NCI-H1092 (cell line): ENCODE measurements at regions not wholly inside any gene's neighbourhood (a gene's known extent, or its start where the extent isn't known, plus 50 kb on each side); places are given as distances from the start of the nearest gene placed in this dataset.
A peak's percentile ranks its signal among the peaks of the same experiment; 100 is the strongest.
"Not testable (repeated sequence)": the region's sequence is repeated elsewhere in the genome, so short reads cannot be mapped to it uniquely, and the experiment has no call there.

Source experiments
- DNase-seq: peaks from one replicate; lab custom pipeline; 2025; lab: John Stamatoyannopoulos, UW

GRCh38 chr15:95742836-95743235, 587.7 kb upstream of the NR2F2 start:
- no peak for DNase-seq

DNA sequence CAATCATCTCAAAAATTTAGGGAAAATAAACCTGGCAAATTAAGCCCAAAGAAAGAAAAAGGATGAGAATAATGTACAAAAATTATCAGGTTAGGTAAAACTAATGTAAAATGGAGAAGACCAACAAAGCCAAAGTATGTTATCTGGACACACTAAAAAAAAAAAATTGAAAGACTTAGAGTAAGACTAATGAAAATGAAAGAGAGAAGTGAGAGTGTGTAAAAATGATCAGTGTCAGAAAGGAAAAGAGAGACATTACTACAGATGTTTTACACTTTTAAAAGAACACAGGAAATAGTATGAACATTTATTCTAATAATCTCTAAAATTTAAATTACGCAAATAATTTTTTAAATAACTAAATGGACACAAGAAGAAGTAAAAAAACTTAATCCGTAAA, 573.3 kb upstream of the NR2F2 start:
- no peak for DNase-seq

- no peak for DNase-seq
Measured at GRCh38 chr15:95758451-95758850, 572.0 kb upstream of the NR2F2 start.

DNA sequence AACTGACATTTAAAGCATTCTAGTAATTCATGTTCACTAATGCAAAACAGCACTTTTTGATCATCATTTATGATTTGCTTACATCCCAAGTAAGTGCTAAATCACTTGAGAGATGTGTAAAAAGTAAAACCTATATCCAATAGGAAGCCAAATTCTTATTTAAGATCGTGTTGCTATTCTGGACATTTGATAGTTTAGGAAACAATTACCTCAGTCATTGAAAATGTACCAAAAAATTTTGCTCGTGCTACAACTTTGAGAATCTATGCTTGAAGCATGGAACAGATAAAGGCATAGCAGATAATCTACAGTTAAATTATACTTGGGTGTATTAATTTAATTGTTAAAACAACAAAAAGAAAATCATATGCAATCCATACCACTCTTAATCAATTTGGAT, 571.6 kb upstream of the NR2F2 start:
- no peak for DNase-seq

- DNase-seq: no peak
Measured at GRCh38 chr15:95760508-95760907, 570.0 kb upstream of the NR2F2 start.

GRCh38 chr15:95761501-95762165, 568.9 kb upstream of the NR2F2 start:
- no peak for DNase-seq

GRCh38 chr15:95763426-95763825, 567.1 kb upstream of the NR2F2 start:
- no peak for DNase-seq

DNA sequence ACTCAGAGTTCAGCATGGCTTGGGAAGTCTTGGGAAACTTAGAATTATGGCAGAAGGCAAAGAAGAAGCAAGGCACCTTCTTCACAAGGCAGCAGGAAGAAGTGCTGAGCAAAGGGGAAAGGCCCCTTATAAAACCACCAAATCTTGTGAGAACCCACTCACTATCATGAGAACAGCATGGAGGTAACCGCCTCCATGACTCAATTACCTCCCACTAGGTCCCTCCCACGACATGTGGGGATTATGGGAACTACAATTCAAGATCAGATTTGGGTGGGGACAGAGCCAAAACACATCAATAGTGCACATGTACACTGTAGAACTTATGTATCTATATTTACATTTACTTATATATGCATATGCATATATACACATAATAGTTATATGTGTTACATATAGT, 565.3 kb upstream of the NR2F2 start:
- DNase-seq: no peak

DNA sequence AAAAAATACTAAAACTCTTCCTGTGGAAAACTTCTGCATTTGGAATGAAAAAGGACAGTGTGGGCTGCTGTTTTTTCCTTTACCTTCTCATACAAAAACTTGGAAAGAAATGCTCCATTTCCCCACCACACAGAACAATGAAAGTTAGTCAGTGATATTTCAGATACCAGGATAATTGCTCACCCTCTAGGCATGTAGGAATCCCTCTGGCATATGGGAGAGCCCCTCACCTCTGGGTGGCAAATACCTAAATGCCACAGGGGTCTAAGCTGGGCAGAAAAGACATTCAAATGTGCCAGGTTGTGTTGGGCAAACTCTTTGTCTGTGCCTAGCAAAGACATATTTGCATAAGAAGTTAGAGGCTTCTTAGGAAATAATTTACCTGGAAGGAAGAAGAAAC, 560.3 kb upstream of the NR2F2 start:
- no peak for DNase-seq

DNA sequence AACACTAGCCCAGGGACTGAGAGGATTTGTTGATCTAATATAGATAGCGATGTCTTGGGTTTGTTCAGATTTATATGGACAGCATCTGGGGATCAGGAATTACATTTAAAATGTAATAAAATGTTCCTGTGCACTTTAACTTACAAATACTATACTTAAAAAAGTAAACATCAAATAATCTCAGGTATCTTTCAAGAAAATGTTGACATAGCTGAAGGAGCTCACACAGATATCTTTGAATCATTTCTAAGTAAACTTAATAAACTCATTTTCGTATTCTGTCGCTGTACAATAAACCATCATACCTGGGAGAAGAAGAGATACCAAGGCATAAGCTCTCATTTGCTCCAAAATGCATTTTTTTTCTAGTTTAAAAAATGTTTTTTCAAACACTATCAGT, 557.5 kb upstream of the NR2F2 start:
- no peak for DNase-seq

DNA sequence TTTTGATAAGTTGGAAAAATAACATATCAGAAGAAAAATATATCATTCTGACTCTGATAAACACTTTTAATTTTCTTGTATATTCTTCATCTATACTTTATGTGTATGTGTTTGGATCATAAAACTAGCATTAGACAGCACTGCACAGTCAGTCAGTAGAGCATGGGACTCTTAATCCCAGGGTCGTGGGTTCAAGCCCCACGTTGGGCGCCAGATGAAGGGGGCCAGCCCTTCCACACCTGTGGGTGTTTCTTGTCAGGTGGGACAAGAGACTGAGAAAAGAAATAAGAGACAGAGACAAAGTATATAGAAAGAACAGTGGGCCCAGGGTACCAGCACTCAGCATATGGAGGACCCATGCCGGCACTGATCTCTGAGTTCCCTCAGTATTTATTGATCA, 546.0 kb upstream of the NR2F2 start:
- DNase-seq: no peak

- DNase-seq: not testable (repeated sequence)
Measured at GRCh38 chr15:95785276-95785675, 545.2 kb upstream of the NR2F2 start.

- DNase-seq: no peak
Measured at GRCh38 chr15:95793231-95793630, 537.3 kb upstream of the NR2F2 start.

DNA sequence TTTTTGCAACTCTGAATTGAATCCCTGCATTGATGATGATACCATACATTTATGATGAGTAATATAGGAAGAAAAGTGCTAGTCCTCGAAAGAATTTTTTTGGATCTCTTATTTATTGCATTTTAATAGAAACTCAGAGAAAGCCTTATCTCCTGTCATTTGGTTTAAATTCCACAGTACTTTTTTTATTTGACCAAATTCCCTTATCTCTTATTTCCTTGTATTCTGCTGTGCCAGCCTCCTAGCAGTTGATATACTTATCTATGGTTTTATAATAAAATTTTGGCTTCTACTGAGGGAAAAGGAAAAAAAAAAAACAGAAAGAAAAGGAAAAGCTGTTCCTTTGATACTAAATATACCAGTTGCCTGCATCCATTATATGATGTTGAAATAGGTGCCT, 535.1 kb upstream of the NR2F2 start:
- DNase-seq: no peak

GRCh38 chr15:95799286-95800200, 531.0 kb upstream of the NR2F2 start:
- DNase-seq: no peak

DNA sequence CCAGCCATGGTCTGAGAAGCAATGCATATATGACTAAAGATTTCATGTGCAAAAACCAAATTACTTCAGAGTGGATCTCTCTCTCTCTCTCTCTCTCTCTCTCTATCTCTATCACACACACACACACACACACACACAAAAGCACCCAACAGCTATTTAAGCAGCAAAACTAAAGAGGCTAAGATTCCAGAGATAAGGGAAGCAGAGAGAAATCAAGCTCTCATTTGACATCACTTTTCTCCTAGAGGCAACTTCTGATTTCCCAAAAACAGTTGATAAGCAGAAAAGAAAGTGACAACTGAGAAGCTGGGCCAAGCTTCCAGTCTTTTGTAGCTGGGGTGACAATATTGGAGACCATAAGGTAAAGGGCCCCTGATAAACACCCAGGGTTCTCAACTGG, 526.0 kb upstream of the NR2F2 start:
- DNase-seq: no peak

DNA sequence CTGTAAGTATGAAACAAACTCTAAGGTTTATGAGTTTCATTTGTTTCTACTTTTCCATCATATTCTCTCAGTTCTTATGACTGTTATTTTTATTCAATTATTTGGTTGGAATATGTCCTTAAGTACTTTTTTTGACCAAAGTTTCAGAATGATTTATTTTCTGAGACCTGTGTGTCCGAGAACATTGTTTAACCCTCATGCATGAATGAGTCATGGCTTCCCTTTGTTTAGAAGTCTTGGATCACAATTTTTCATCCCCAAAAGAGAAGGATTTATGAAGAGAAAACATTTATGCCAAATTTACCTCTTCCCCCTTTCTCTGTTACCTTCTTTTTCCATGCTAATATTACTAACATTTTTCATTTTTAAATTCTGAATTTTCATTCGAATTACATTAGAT, 518.0 kb upstream of the NR2F2 start:
- DNase-seq: no peak

GRCh38 chr15:95814908-95815307, 515.6 kb upstream of the NR2F2 start:
- DNase-seq: no peak

DNA sequence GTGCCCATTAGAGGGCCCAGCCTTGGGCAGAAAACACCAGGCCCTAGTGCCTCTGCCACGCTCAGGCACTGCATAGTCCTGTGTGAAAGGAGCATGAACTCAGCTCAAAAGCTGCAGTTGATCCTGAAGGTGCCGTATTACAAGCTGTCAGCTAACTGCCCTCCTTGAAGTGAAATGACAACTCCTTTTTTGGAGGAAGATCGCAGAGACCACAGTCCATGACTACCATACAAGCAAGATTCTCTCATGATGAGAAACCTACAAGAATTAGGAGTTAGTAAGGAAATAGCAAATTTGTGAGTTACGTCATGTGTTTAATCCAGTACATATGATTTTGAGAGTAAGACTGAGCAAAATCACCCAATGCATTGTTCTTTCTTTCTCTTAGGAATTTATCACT, 513.9 kb upstream of the NR2F2 start:
- no peak for DNase-seq

DNA sequence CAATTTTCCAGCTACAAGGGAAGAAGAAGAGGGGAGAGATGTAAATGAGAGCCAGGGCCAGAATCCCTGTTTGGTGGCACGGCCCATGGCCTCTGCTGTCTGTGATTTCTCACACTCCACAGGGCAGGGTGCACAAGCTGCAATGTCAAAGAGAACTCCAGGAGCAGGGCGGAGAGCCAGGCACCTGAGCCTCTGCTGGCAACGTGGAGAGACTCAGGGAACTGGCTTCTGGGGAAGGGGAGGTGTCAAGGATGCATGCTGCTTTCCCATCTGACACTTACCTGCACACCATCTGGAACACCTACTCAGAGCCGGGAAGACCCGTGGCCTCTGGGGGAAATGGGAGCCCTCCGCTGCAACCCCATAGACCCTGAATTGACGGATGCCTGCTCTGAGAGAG, 507.5 kb upstream of the NR2F2 start:
- DNase-seq: no peak

DNA sequence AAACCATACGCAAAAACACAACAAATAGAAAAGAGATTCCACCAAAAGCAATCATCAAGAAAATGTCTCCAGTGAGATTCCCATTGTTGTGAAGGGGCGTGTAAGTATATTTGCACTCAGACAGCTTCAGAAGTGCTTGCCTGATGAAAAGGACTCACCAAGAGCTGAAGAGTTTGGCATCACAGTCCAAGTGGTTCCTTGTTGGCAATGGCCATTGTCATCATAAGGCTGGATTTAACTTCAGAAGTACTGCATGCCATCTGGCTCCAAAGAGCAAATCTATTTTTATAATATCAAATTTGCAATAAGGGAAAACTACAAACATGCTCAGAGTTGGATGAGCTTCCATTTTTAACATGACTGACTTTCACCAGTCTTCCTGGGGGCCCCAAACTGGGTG, 505.3 kb upstream of the NR2F2 start:
- no peak for DNase-seq

- DNase-seq: peak; percentile 60
Measured at GRCh38 chr15:95825671-95826411, 504.7 kb upstream of the NR2F2 start.
